H9 (cell line): ENCODE measurements at regions not wholly inside any gene's neighbourhood (a gene's known extent, or its start where the extent isn't known, plus 50 kb on each side); places are given as distances from the start of the nearest gene placed in this dataset.

ENCODE experiments used
- DNase-seq: peaks from one replicate; pipeline ENCODE4 v3.0.0-alpha.2; 2017
- H2AFZ ChIP-seq: one replicate; pipeline ENCODE4 v1.6.1; 2013; ENCODE audit warnings: mild to moderate bottlenecking, low read length, control low read depth, moderate library complexity
- H2AK5ac ChIP-seq: 2 replicates; pipeline ENCODE4 v1.6.1; 2013; ENCODE audit warnings: low read length, control low read depth, mixed read lengths; ENCODE audit not compliant: insufficient read length
- H2BK120ac ChIP-seq: one replicate; pipeline ENCODE4 v1.6.1; 2013; ENCODE audit warnings: low read depth, mild to moderate bottlenecking, low read length, control low read depth, inconsistent platforms; ENCODE audit not compliant: poor library complexity, severe bottlenecking
- H2BK12ac ChIP-seq: 2 replicates; pipeline ENCODE4 v1.6.1; 2013; ENCODE audit warnings: low read length, control low read depth, mixed read lengths, low read depth; ENCODE audit not compliant: insufficient read length
- H2BK15ac ChIP-seq: 2 replicates; pipeline ENCODE4 v1.6.1; 2013; ENCODE audit warnings: low read depth, low read length, control low read depth
- H2BK20ac ChIP-seq: one replicate; pipeline ENCODE4 v1.6.1; 2013; ENCODE audit warnings: low read depth, mild to moderate bottlenecking, low read length, control low read depth, inconsistent platforms; ENCODE audit not compliant: poor library complexity, severe bottlenecking
- H2BK5ac ChIP-seq: 2 replicates; pipeline ENCODE4 v1.6.1; 2013; ENCODE audit warnings: low read length, control low read depth, mixed read lengths; ENCODE audit not compliant: insufficient read length
- H3K14ac ChIP-seq: 2 replicates; pipeline ENCODE4 v1.6.1; 2013; ENCODE audit warnings: low read length, control low read depth; ENCODE audit not compliant: insufficient read depth
- H3K18ac ChIP-seq: 2 replicates; pipeline ENCODE4 v1.6.1; 2013; ENCODE audit warnings: low read depth, mild to moderate bottlenecking, mixed read lengths, low read length, control low read depth; ENCODE audit not compliant: insufficient read length
- H3K23ac ChIP-seq: 2 replicates; pipeline ENCODE4 v1.6.1; 2013; ENCODE audit warnings: low read length, control low read depth, mixed read lengths, low read depth; ENCODE audit not compliant: insufficient read length
- H3K23me2 ChIP-seq: 2 replicates; pipeline ENCODE4 v1.6.1; 2013; ENCODE audit warnings: low read depth, mild to moderate bottlenecking, mixed read lengths, low read length, control low read depth; ENCODE audit not compliant: insufficient read length, poor library complexity, severe bottlenecking
- H3K27ac ChIP-seq: 2 replicates; pipeline ENCODE4 v1.5.1; 2013; ENCODE audit warnings: low read length, control low read depth, mixed read lengths, low read depth; ENCODE audit not compliant: insufficient read length
- H3K27me3 ChIP-seq: 2 replicates; pipeline ENCODE4 v1.6.1; 2013; ENCODE audit warnings: low read length, control low read depth, inconsistent platforms; ENCODE audit not compliant: insufficient read depth
- H3K4ac ChIP-seq: 2 replicates; pipeline ENCODE4 v1.6.1; 2013; ENCODE audit warnings: low read depth, mild to moderate bottlenecking, control low read depth, inconsistent platforms, low read length, moderate library complexity
- H3K4me1 ChIP-seq: 2 replicates; pipeline ENCODE4 v1.6.1; 2013; ENCODE audit warnings: low read length, control low read depth, inconsistent platforms; ENCODE audit not compliant: insufficient read depth
- H3K4me2 ChIP-seq: 2 replicates; pipeline ENCODE4 v1.6.1; 2013; ENCODE audit warnings: low read length, control low read depth, mixed read lengths; ENCODE audit not compliant: insufficient read length, insufficient read depth
- H3K56ac ChIP-seq: 2 replicates; pipeline ENCODE4 v1.6.1; 2013; ENCODE audit warnings: low read depth, mild to moderate bottlenecking, mixed read lengths, low read length, control low read depth; ENCODE audit not compliant: insufficient read length
- H3K79me1 ChIP-seq: 2 replicates; pipeline ENCODE4 v1.6.1; 2013; ENCODE audit warnings: low read depth, mild to moderate bottlenecking, moderate library complexity, low read length, control low read depth, inconsistent platforms; ENCODE audit not compliant: insufficient read depth, poor library complexity, severe bottlenecking
- H3K79me2 ChIP-seq: 2 replicates; pipeline ENCODE4 v1.6.1; 2013; ENCODE audit warnings: low read length, control low read depth, inconsistent platforms; ENCODE audit not compliant: insufficient read depth
- H3K9ac ChIP-seq: 2 replicates; pipeline ENCODE4 v1.6.1; 2013; ENCODE audit warnings: low read length, control low read depth, mixed read lengths; ENCODE audit not compliant: insufficient read length; ENCODE audit errors: extremely low read depth
- H3K9me3 ChIP-seq: one replicate; pipeline ENCODE4 v1.6.1; 2013; ENCODE audit warnings: low read depth, low read length, inconsistent platforms; ENCODE audit not compliant: control insufficient read depth
- H3T11ph ChIP-seq: one replicate; pipeline ENCODE4 v1.6.1; 2013; ENCODE audit warnings: mild to moderate bottlenecking, low read length, control low read depth, inconsistent platforms
- H4K20me1 ChIP-seq: one replicate; pipeline ENCODE4 v1.6.1; 2013; ENCODE audit not compliant: control insufficient read depth, insufficient read length, insufficient read depth
- H4K5ac ChIP-seq: 2 replicates; pipeline ENCODE4 v1.6.1; 2013; ENCODE audit warnings: low read depth, mild to moderate bottlenecking, mixed read lengths, low read length, control low read depth; ENCODE audit not compliant: insufficient read length
- H4K8ac ChIP-seq: replicated peaks from 2 replicates; pipeline ENCODE4 v1.6.1; 2013; ENCODE audit warnings: low read length, control low read depth, mixed read lengths, low read depth; ENCODE audit not compliant: insufficient read length
- H4K91ac ChIP-seq: 2 replicates; pipeline ENCODE4 v1.6.1; 2013; ENCODE audit warnings: low read depth, mild to moderate bottlenecking, moderate library complexity, mixed read lengths, low read length, control low read depth; ENCODE audit not compliant: insufficient read length
- H3K27ac Mint-ChIP-seq, 3 experiments: 2 replicates in 2 of 3; 3 replicates in 1 of 3; pipeline ENCODE4 v1.8.0; 2020 to 2021; ENCODE audit warnings: mixed read lengths in 3 of 3, mild to moderate bottlenecking in 1 of 3, moderate library complexity in 1 of 3
- H3K27me3 Mint-ChIP-seq: 2 replicates; pipeline ENCODE4 v1.8.0; 2021; ENCODE audit warnings: low read depth, mild to moderate bottlenecking, moderate library complexity, mixed read lengths
- H3K36me3 Mint-ChIP-seq, 3 experiments: 2 replicates in 2 of 3; 3 replicates in 1 of 3; pipeline ENCODE4 v1.8.0; 2020 to 2021; ENCODE audit warnings: low read depth in 3 of 3, mixed read lengths in 3 of 3; ENCODE audit not compliant: insufficient read depth in 1 of 3
- H3K4me1 Mint-ChIP-seq, 2 experiments: 2 replicates each; pipeline ENCODE4 v1.8.0; 2020; ENCODE audit warnings: mixed read lengths in 2 of 2
- H3K4me3 Mint-ChIP-seq, 2 experiments: 2 replicates in 1 of 2; 3 replicates in 1 of 2; pipeline ENCODE4 v1.8.0; 2020 to 2021; ENCODE audit warnings: mild to moderate bottlenecking in 2 of 2, mixed read lengths in 2 of 2, moderate library complexity in 1 of 2
- H3K9me3 Mint-ChIP-seq, 2 experiments: 2 replicates in 1 of 2; 3 replicates in 1 of 2; pipeline ENCODE4 v1.8.0; 2020; ENCODE audit warnings: mild to moderate bottlenecking in 2 of 2, mixed read lengths in 2 of 2, moderate library complexity in 1 of 2
- WGBS: extraction: QIAGEN DNeasy Blood & Tissue Kit; methylation state at CpG from one replicate; pipeline ENCODE4 v1.1.7; 2013; ENCODE audit warnings: missing lambda C conversion rate, low lambda C conversion rate, mixed read lengths; ENCODE audit not compliant: insufficient read length; ENCODE audit errors: extremely low coverage; 5-methylcytosine and 5-hydroxymethylcytosine counted together
- TF ChIP-seq, protein P1 (sequence below): fragments of 200-600 bp; sonication (generic); conservative IDR thresholded peaks from 3 replicates; pipeline ENCODE4 v1.8.0; 2021; ENCODE audit warnings: antibody characterized with exemption, mild to moderate bottlenecking

DNA sequence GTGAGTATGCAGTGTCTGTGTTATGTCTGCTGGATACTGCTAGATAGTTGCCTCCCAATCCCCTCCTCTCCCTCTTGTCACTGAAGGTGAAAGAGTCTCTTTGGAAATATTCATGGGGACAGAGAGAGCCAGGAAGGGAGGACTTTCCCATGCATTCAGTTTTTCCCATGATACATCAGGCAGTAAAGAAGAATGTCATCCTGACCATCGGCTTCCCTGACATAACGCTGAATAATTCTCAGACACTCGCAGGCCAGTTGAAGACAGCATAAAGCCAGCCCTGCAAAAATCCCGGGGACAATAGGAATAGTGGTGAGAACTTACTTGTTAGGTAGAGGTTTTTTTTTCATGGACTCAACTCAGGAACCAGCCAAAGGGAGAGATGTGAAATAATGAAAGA, 58.1 kb downstream of the KLF4 start:
- Histone ChIP-seq H2AK5ac (no peak overlapping the region), H2BK5ac (no peak overlapping the region), H3K18ac (no peak overlapping the region), H3K79me1 (no peaks in the 10 kb centered on the region), H2BK15ac (no peak overlapping the region), H3K23me2 (no peaks in the 10 kb centered on the region), H3K27me3 (no peaks in the 10 kb centered on the region), H4K20me1 (no peaks in the 10 kb centered on the region), H3K27ac (no peak overlapping the region), H2AFZ (no peak overlapping the region), H3K14ac (no peak overlapping the region), H4K91ac (no peak overlapping the region), H3K9me3 (no peaks in the 10 kb centered on the region), H2BK120ac (no peak overlapping the region), H4K5ac (no peak overlapping the region), H3K9ac (no peak overlapping the region), H3K79me2 (no peaks in the 10 kb centered on the region), H3K56ac (no peak overlapping the region), H4K8ac (no peak overlapping the region), H2BK12ac (no peak overlapping the region), H3K23ac (no peak overlapping the region), H3T11ph (no peak overlapping the region), H3K4me1 (no peaks in the 10 kb centered on the region), H3K4me2 (no peak overlapping the region), H2BK20ac (no peak overlapping the region), H3K4ac (no peak overlapping the region)
- WGBS = no CpG with 5 or more reads among the region's 4 CpGs
- Mint-ChIP-seq H3K36me3 (peaks cover 0 to 3% (median 0%) of the 10 kb centered on the region in 3 experiments; a peak in 2 of 7 replicates), H3K9me3 (no peaks in the 10 kb centered on the region; a peak in 1 of 5 replicates), H3K27me3 (peaks cover 5% of the 10 kb centered on the region), H3K4me3 (no peak overlapping the region), H3K4me1 (peaks cover 4 to 17% of the 10 kb centered on the region in 2 experiments), H3K27ac (no peak overlapping the region)
- TF ChIP-seq, protein P1, sequence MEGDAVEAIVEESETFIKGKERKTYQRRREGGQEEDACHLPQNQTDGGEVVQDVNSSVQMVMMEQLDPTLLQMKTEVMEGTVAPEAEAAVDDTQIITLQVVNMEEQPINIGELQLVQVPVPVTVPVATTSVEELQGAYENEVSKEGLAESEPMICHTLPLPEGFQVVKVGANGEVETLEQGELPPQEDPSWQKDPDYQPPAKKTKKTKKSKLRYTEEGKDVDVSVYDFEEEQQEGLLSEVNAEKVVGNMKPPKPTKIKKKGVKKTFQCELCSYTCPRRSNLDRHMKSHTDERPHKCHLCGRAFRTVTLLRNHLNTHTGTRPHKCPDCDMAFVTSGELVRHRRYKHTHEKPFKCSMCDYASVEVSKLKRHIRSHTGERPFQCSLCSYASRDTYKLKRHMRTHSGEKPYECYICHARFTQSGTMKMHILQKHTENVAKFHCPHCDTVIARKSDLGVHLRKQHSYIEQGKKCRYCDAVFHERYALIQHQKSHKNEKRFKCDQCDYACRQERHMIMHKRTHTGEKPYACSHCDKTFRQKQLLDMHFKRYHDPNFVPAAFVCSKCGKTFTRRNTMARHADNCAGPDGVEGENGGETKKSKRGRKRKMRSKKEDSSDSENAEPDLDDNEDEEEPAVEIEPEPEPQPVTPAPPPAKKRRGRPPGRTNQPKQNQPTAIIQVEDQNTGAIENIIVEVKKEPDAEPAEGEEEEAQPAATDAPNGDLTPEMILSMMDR = no peak
- no peak for DNase-seq
